GM21786 (cell line): ENCODE measurements at regions not wholly inside any gene's neighbourhood (a gene's known extent, or its start where the extent isn't known, plus 50 kb on each side); places are given as distances from the start of the nearest gene placed in this dataset.

Source experiments
- ATAC-seq: cut with Tn5 transposase; IDR thresholded peaks from one replicate; pipeline ENCODE4 v1.9.1; 2021; ENCODE audit not compliant: unreplicated experiment

DNA sequence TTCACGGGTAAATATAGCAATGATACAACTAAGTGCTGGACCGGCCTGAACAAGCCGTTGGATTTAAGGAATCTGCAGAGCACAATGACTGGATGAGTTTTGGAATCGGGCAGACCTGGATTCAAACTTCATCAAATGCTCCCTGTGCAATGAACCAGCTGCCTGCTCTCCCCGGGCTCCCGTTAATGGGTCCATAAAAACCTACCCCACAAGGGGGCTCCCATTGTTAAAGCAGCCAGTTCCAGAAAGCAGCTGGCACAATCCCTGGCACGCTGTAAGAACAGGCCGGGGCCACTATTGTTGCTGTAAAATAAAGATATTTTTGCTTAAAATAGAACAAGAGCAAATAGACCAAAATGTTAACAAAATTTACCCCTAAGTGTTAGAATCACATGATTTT is 131.9 kb downstream of the C16orf95 start:
- ATAC-seq = no peak

DNA sequence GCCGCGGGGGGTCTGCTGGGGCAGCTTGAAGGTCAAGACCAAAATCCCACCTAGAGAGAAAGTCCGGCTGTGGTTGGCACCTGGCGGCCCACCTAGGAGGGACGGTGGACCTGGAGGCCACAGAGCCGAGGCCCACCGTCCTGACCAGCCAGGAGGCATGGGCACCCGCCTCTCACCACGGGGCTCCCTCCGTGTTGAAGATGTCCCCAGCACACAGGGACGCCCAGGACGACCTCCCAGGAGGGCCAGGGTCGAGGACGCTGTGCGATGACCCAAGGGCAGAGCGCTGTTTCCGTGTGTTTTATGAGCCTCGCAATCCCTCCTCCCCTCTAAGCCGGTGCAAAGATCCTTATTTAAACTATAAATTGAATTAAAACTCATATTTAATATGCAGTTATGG is 131.2 kb downstream of the C16orf95 start:
- no peak for ATAC-seq

DNA sequence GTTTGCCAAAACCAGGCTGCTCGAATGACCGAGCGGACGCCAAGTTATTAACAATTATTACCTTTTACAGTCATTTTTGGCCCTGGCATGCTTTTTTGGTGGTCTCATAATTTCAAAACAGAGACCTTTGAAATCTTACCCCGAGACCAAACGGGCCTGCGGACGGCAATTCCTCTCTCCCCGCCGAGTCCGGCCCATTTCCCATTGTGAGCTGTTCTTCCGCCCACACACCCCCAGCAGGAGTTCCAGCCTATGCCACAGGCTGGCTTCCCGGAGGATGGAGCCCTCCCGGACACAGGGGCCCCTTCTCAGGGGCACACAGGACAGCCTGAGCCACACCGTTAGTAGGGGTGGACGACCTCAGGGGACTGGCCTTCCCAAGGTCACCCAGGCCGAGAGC is 130.7 kb downstream of the C16orf95 start:
- no peak for ATAC-seq

DNA sequence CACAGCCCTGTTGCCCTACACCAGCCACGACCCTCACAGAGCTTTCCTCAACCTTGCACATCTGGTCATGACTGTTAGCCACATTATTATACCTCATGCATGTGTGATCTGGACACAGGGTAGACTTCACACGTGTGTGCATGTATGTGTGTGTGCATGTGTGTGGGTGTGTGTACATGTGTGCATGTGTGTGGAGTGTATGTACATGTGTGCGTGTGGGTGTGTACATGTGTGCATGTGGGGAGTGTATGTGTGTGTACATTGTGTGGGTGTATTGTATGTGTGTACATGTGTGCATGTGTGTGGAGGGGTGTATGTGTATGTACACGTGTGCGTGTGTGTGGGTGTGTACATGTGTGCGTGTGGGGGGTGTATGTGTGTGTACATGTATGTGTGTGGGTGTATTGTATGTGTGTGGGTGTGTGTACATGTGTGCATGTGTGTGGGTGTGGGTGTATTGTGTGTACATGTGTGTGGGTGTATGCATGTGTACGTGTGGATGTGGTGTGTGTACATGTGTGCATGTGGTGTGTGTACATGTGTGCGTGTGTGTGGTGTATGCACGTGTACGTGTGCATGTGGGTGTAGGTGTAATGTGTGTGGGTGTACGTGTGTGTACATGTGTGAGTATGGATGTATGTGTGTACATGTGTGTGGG is 130.2 kb downstream of the C16orf95 start:
- ATAC-seq = no peak

DNA sequence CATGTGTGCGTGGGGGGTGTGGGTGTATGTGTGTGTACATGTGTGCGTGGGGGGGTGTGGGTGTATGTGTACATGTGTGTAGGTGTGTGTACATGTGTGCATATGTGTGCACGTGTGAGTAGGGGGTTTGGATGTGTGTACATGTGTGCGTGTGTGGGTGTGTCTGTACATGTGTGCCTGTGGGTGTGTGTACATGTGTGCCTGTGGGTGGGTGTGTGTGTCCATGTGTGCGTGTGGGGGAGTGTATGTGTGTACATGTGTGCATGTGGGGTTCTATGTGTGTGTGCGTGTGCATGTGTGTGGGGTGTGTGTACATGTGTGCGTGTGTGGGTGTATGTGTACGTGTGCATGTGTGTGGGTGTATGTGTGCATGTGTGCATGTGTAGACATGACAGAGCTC is 129.1 kb downstream of the C16orf95 start:
- ATAC-seq = no peak

DNA sequence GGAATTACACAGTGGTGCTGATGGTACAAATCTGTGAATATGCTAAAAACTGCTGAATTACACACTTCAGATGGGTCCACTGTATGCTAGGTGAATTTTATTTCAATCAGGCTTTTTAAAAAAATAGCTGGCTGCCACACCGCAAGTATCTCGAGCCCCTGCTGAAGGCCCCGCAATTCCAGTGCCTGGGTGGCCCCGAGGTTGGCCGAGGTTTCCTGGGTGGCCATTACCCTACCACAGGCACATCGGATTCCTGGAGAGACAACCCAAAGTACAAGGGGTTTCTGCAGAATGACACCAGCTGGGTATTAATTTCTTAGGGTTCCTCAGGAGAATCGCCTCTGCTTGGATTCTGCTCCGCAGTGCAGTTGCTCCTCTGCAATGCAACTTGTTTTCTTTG is 127.8 kb downstream of the C16orf95 start:
- ATAC-seq = no peak

DNA sequence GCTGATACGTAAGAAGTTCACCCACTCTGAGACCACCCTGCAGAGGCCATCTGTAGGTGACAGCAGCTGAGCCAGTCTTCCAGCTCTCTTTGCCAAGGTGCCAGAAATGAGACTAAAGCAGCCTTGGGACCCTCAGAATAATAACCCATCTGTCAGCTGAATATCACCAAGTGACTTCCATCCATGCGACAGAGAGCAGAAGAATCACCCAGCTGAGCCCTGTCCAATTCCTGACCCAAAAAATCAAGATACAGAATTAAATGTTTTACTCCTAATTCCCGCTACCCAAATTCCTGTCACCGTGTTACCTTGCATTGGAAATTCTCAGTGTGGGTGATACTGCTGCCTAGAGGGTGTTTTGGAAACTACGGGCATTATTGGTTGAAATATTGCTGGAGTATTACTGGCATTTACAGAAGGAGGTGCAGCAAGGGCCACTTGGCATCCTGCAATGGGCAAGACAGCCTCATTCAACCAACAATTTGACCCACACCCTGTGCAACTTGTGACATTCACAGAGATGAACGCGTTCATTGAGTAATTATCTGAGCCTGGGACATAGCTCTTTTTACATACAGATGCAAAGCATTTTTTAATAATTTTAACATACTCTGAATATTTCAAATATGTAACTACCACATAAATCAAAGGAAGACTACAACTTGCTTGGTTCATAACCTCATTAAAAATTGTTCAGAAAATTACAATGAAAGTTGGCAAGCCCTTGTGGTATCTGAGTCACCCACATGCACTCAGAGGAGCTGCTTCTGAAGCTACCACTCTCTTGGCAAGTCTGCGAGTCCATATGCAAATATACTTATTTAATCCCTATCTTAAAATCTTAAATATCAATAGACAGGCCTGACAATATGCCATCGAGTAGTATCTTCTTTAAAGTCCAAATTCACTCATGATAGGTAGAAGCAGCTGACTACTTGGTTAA is 126.6 kb downstream of the C16orf95 start:
- ATAC-seq = no peak

DNA sequence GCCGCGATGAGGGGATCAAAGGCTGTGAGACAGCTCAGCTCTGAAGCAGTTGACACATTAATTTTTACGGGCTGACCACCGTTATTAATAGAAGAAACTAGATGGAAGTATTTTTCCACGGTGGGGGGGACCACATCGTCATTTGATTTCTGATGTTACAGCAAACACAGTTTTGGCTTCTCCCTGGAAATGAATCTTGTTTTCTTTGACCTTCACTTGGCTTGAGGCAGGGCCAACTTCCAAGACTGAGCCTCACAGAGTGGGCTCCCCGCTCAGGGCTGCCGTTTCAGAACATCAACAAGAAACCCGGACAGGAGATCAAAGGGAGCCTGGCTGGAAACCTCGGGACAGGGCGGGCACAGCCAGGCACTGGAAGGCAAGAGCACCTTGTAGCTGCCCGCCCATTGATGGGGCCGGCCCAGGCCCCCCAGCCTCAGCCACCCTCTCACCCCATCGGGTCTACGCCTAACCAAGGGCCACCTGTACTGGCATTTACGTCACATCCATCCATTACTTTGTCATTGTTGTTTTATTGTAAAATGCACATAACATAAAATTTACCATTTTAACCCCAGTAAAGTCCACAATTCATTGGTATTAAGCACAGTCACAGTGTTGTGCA is 124.6 kb downstream of the C16orf95 start:
- no peak for ATAC-seq

DNA sequence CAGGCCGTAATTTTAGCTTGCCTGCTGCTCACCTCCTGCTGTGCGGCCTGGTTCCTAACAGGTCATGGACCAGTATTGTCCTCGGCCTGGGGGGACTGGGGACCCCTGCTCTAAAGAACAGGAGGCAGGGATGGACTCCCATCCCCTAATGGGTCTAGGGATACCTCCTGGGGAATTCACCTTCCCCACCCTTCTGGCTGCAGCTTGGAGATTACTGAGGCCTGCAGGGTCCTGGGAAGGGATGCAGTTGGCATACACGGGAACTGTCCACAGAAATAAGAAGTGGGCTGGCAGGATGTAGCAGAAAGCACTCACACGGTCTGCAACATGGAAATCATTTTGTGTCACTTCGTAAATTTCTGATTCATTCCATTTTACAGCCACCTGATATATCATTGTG is 123.0 kb downstream of the C16orf95 start:
- ATAC-seq = no peak

DNA sequence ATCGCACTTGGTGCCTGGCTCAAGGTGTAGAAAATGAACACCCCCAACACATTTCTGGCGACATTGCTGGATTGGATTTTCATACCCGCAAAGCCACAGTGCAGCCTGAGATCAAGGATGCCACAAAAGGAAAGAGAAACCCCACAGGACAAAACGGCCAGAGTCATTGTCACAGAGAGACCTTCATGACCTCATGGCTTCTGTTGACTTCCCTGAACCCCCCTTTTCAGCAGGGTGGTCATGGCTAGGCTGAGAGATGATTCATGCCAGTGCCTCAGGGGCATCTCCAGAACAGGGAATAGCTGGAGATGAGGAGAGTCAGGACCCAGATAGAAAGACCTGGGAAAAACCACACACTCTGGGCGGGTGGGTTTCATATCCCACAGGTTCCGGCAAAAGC is 122.0 kb downstream of the C16orf95 start:
- no peak for ATAC-seq

DNA sequence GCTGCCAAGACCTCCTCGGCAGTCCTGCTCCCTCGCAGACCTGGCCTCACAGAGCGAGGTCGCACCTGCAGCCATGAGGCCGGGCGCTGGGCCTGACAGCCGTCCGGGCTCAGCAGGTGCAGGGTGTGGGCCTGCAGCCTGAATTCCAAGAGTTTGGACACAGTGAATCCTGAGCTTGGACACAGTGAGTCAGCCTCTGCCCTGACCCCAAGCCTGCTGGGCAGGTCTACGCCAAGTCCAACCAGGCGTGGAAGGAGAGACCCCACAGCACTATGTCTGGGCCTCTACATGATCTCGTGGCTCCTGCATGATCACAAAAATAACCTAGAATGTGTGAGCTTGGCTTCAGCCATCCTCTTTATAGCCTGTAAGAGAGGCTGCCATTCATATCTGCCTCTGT is 121.0 kb downstream of the C16orf95 start:
- ATAC-seq = no peak

DNA sequence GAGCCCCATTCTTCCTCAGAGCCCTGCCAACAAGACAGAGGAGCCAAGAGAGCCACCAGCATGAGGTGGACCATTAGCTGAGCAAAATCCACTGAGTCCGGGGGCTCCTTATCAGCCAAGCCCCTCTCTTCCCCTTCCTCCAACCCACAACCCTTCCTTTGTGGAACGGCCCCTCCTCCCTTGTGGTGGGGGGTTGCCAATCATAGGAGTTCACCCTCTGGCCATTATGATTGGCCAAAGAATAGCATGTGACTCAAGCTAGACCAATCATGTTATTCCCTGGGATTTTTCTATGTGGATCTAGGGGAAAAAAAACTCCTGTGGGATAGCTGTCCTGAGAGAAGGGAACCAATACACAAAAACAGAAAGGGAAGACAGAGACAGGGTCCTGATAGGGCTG is 120.5 kb downstream of the C16orf95 start:
- ATAC-seq = no peak

DNA sequence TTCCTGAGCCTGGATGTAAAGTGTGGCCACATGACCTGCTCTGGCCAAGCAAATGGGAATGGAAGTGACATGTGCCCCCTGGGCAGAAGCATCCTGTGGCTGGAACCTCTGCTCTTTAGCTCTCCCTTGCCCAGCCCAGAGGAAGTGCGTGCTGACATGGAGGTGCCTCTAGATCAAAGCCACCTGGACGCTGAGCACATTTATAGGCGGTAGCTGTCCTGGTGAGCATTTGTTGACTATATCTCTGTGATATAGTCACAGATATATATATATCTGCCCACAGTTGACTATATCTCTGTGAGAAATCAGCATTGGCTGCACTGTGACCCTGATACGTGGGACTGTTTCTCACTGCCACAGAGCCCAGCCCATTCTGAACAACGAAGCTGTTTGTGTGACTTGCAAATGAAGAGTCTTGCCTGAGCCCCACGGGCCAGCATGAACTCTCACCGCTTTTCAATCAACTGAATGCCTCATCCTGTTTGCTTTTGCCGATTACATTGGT is 118.8 kb downstream of the C16orf95 start:
- no peak for ATAC-seq

DNA sequence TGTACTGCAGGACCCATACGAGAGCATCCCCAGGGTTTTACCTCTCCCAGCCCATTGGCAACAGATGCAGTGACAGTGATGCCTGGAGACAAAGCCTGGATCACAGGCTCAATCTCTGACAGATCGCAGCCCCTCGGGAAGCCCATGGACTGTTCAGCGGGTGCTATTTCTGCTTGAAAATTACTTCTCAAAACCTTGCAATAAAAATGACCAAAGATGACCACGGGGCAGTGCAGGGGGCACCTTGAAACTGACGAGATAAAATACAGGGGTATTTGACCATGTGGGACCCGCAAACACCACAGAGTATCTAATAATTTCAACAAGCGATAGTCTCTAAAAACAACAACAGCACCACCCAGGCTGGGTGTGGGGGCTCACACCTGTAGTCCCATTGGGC is 118.3 kb downstream of the C16orf95 start:
- ATAC-seq = no peak

DNA sequence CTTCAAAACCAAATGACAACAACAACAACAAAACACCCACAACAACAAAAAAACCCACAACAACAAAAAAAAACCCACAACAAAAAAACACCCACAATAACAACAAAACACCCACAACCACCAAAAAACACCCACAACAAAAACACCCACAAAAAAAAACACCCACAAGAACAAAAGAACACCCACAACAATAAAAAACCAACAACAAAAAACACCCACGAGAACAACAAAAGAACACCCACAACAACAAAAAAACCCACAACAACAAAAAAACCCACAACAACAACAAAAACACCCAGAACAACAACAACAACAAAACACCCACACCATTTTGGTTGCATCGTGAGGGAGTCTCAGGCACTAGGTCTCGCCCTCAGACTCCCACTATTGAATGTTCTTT is 117.8 kb downstream of the C16orf95 start:
- ATAC-seq = no peak

DNA sequence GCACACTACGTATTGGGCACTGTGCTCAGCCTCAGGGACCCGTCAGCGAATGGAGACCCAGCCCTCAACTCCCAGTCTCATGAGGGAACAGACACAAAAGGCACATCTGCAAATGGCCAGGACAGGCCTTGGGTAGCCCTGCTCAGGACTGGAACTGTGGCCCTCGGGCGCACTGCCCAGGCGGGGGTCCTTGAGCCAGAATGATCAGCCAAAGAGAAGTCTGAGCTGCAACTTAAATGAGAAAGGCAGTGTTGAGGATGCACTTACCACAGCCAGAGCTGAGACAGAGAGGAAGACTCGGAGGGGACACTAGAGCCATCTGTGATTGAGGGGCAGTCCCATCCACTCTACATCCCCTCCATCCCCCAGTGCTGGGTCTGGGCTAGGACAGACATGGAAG is 117.3 kb downstream of the C16orf95 start:
- ATAC-seq = no peak

DNA sequence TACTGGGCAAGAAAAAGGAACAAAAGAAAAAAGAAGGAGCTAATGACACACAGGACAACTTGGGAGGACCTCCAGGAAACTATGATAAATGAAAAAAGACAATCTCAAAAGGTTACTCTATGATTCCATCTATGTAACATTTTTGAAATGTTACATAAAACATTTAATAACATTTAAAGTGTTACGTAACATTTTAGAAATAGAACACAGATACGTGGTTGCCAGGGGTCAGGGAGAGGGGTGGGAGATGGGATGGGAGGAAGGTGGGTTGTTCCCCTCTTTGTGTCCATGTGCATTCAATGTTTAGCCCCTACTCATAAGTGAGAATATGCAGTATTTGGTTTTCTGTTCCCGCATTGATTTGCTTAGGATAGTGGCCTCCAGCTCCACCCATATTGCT is 116.6 kb downstream of the C16orf95 start:
- no peak for ATAC-seq

DNA sequence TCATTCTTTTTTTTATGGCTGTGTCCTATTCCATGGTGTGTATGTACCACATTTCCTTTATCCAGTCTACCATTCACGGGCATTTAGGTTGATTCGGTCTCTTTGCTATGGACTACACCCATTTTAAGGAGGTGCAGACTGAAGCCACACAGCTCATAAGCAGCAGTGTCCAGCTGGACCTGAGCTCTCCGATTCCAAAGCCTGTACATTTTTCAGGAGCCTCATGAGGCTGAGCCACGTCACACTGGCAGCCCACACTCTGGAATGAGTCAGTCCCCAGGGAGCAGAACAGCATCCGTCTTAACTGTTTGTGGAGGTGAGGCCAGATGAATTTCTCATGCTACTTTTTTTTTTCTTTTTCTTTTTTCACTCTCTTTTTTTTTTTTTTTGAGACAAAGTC is 116.1 kb downstream of the C16orf95 start:
- no peak for ATAC-seq

DNA sequence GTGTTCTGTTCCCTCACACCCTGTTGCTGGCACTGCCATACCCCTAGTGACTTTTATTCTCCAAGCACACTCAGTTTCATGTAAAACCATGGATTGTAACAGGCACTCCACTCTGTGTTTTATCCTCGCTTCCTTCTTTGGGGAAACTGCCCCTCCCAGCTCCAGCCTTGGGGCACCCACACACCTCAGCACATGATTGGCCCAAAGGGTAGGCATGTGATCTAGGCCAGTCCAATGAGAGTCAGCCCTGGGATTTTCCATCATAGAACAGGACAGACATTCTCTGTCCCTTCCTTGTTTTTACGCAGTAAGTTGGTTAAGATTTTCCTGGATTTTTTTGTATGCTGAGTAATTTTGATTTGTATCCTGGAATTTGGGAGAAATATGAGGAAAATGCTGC is 115.4 kb downstream of the C16orf95 start:
- no peak for ATAC-seq

DNA sequence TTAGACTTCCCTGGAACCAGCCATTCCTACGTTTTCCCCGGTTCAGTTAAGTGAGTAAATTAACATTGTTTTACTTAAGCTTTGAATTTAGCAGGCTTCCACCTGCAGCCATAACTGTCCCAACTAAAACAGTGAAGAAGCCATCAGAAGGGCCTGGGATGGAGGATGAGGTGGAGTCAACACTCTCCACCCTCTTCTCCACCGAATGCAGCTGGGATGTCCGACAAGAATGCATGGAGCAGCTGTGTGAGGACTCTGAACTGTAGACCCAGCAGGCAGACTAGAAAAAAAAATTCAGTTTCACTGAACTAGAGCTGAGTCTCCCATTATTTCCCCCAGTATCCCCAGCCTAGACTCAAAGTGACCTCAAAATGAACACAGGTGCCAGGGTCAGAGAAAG is 114.8 kb downstream of the C16orf95 start:
- no peak for ATAC-seq

DNA sequence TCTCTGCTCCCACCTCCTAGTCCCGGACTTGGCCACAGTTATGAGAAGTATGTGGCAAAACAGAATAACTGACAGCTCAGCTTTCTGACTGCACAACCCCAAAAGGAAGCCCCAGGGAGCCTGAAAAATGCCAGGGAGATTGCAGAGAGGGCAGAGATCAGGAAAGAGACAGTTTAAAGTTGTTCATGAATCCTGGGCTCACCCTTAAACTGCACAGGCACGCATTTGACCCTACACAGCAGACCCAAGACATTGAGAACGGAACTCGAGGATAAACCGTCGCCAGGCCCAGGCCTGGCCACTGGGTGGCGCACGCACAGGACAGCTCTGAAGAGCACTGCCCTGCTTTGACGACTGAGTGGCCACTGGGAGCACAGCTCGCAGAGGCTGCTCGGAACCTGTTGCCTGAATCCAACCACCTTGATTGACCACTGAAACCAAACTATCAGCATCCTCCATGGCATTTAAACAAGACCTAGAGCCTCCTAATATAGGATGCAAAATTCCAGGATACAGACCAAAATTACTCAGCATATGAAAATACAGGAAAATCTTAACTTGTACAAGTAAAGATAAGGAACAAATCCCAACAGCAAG is 114.0 kb downstream of the C16orf95 start:
- no peak for ATAC-seq
